HEK293 (cell line): ENCODE measurements at regions not wholly inside any gene's neighbourhood (a gene's known extent, or its start where the extent isn't known, plus 50 kb on each side); places are given as distances from the start of the nearest gene placed in this dataset.

Experiments
- CTCF ChIP-seq: fragments of 450-650 bp; formaldehyde crosslinking; IDR thresholded peaks from 2 replicates; pipeline ENCODE4 v1.5.1; 2016; ENCODE audit warnings: missing biosample characterization, missing genetic modification characterization
- YY1 ChIP-seq: fragments of 450-650 bp; formaldehyde crosslinking; IDR thresholded peaks from 2 replicates; pipeline ENCODE4 v1.5.1; 2018; ENCODE audit warnings: missing biosample characterization, missing genetic modification characterization
- ZNF133 ChIP-seq: fragments of 450-650 bp; formaldehyde crosslinking; IDR thresholded peaks from 2 replicates; pipeline ENCODE4 v1.5.1; 2016; ENCODE audit warnings: missing biosample characterization, missing genetic modification characterization
- ZNF138 ChIP-seq: fragments of 450-650 bp; formaldehyde crosslinking; IDR thresholded peaks from 2 replicates; pipeline ENCODE4 v1.5.1; 2016; ENCODE audit warnings: missing biosample characterization, missing genetic modification characterization, borderline replicate concordance
- TF ChIP-seq, protein P1 (sequence below): fragments of 450-650 bp; formaldehyde crosslinking; IDR thresholded peaks from 2 replicates; pipeline ENCODE4 v1.5.1; 2016; ENCODE audit warnings: missing biosample characterization, missing genetic modification characterization

DNA sequence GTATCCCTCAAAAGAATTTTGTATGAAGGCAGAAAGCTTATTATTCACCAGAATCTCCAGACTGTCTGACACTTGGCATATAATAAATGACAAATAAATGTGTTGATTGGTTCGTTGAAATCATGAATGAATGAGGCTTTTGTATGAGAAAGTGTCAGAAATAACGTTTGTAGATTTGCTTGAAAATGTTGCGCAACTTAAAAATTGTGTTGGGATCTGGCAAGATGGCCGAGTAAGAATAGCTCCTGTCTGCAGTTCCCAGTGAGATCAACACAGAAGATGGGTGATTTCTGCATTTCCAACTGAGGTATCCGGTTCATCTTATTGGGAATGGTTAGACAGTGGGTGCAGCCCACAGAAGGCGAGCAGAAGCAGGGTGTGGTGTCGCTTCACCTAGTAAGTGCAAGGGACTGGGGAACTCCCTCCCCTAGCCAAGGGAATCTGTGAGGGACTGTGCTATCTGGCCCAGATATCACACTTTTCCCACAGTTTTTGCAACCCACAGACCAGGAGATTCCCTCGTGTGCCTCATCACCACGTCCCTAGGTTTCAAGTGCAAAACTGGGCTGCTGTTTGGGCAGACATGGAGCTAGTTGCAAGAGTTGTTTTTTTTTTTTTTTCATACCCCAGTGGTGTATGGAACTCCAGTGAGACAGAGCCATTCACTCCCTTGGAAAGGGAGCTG, 759.0 kb downstream of the LTN1 start:
- TF ChIP-seq CTCF (tag by site-specific recombination) (no peak), ZNF138 (tag by site-specific recombination) (no peak), YY1 (tag by site-specific recombination) (no peak), ZNF133 (tag by site-specific recombination) (no peak)
- TF ChIP-seq, protein P1, sequence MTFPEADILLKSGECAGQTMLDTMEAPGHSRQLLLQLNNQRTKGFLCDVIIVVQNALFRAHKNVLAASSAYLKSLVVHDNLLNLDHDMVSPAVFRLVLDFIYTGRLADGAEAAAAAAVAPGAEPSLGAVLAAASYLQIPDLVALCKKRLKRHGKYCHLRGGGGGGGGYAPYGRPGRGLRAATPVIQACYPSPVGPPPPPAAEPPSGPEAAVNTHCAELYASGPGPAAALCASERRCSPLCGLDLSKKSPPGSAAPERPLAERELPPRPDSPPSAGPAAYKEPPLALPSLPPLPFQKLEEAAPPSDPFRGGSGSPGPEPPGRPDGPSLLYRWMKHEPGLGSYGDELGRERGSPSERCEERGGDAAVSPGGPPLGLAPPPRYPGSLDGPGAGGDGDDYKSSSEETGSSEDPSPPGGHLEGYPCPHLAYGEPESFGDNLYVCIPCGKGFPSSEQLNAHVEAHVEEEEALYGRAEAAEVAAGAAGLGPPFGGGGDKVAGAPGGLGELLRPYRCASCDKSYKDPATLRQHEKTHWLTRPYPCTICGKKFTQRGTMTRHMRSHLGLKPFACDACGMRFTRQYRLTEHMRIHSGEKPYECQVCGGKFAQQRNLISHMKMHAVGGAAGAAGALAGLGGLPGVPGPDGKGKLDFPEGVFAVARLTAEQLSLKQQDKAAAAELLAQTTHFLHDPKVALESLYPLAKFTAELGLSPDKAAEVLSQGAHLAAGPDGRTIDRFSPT (tag by site-specific recombination) = no peak
